ENCODE measurements at regions not wholly inside any gene's neighbourhood (a gene's known extent, or its start where the extent isn't known, plus 50 kb on each side); places are given as distances from the start of the nearest gene placed in this dataset.

DNA sequence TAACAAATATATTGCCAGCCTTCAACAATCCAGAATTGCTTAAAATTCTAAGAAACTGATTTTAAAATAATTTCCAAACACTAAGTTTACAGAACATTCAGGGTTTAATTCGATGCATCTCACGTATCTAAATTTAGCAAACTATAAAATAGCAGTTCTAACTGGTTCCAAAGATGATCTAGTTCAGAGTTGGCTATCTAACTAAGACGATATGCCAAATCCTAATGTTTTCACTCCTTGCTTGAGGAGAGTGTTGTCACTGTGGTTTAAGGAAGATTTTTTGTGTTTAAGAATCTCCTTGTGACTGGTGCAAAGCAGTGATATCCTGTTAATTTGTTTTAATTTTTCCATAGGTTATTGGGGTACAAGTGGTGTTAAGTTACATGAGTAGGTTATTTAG, 311.5 kb upstream of the ID4 start:
- no TSS peak for BruUV-seq (replicated peaks)
- Histone ChIP-seq H3K27me3 (ENCODE audit: low read length) (no peaks in the 10 kb centered on the region), H3K4me3 (ENCODE audit: low read length) (no peak overlapping the region), H3K4me1 (ENCODE audit: insufficient read depth, low read length) (no peaks in the 10 kb centered on the region), H3K4me2 (ENCODE audit: low read length) (no peak overlapping the region), H3K9me3 (ENCODE audit: low read length) (no peaks in the 10 kb centered on the region), H3K9me2 (replicated peaks; ENCODE audit: low read length) (no peaks in the 10 kb centered on the region), H2AFZ (ENCODE audit: low read length) (no peak overlapping the region), H4K20me1 (ENCODE audit: low read length) (no peaks in the 10 kb centered on the region), H3K36me3 (ENCODE audit: low read depth, low read length) (no peaks in the 10 kb centered on the region), H3K9ac (ENCODE audit: low read length) (no peak overlapping the region), H3K27ac (ENCODE audit: low read length) (no peak overlapping the region), H3K79me2 (ENCODE audit: low read length) (no peaks in the 10 kb centered on the region), H3F3A (ENCODE audit: low read length, unreplicated experiment) (no peaks in the 10 kb centered on the region)
- TF ChIP-seq CTCF (conservative IDR thresholded peaks at IDR 0.05; ENCODE audit: low read depth, low read length) (no peak), EZH2phosphoT487 (IDR thresholded peaks at IDR 0.05; ENCODE audit: borderline replicate concordance, low read length) (no peak), EZH2 (IDR thresholded peaks at IDR 0.05; ENCODE audit: low read length, unreplicated experiment) (no peak)
- ATAC-seq (no peak), DNase-seq (no peak)
- CTCF ChIA-PET = no interaction called here
- POLR2A ChIA-PET (ENCODE audit: unreplicated experiment) = no interaction called here
- intact Hi-C loops (cut with micrococcal nuclease) = no loop called here

DNA sequence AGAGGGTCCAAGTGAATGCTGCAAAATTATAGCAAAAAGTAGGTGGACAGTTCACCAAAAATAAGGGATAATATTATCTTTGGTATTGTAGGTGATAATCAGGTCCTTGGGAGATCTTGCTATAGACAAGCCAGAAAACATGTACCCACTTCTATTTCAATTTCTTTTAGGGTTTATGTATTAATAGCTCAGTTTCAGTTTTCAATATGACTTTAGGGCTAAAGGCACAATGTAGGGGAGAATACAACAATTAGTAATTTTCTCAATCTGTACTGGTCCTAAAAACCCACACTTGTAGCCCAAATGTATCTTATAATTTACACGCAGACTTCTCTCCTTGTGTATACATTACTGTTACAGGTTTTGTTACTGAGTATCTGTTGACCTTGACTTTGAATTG, 307.0 kb upstream of the ID4 start:
- Histone ChIP-seq H3K27ac (ENCODE audit: low read length) (no peak overlapping the region), H4K20me1 (ENCODE audit: low read length) (no peaks in the 10 kb centered on the region), H3F3A (ENCODE audit: low read length, unreplicated experiment) (no peaks in the 10 kb centered on the region), H2AFZ (ENCODE audit: low read length) (no peak overlapping the region), H3K9me2 (replicated peaks; ENCODE audit: low read length) (no peaks in the 10 kb centered on the region), H3K36me3 (ENCODE audit: low read depth, low read length) (no peaks in the 10 kb centered on the region), H3K27me3 (ENCODE audit: low read length) (no peaks in the 10 kb centered on the region), H3K9ac (ENCODE audit: low read length) (no peak overlapping the region), H3K9me3 (ENCODE audit: low read length) (no peaks in the 10 kb centered on the region), H3K79me2 (ENCODE audit: low read length) (no peaks in the 10 kb centered on the region), H3K4me1 (ENCODE audit: insufficient read depth, low read length) (no peaks in the 10 kb centered on the region), H3K4me3 (ENCODE audit: low read length) (no peak overlapping the region), H3K4me2 (ENCODE audit: low read length) (no peak overlapping the region)
- intact Hi-C loops (cut with micrococcal nuclease) = no loop called here
- POLR2A ChIA-PET (ENCODE audit: unreplicated experiment) = no interaction called here
- ATAC-seq (no peak), DNase-seq (no peak)
- no TSS peak for BruUV-seq (replicated peaks)
- CTCF ChIA-PET = no interaction called here
- TF ChIP-seq EZH2 (IDR thresholded peaks at IDR 0.05; ENCODE audit: low read length, unreplicated experiment) = no peak

GRCh38 chr6:19535351-19535750, 301.8 kb upstream of the ID4 start:
- ATAC-seq = no peak

More at GRCh38 chr6:19535351-19535750, 301.8 kb upstream of the ID4 start:
- TF ChIP-seq EZH2phosphoT487 (IDR thresholded peaks at IDR 0.05; ENCODE audit: borderline replicate concordance, low read length) = no peak
- TF ChIP-seq EZH2 (IDR thresholded peaks at IDR 0.05; ENCODE audit: low read length, unreplicated experiment) = no peak
- no peak for TF ChIP-seq CTCF (conservative IDR thresholded peaks at IDR 0.05; ENCODE audit: low read depth, low read length)
- Histone ChIP-seq H3K9me2 (replicated peaks; ENCODE audit: low read length) (no peaks in the 10 kb centered on the region), H3K4me2 (ENCODE audit: low read length) (no peak overlapping the region), H3K27me3 (ENCODE audit: low read length) (no peaks in the 10 kb centered on the region), H3K27ac (ENCODE audit: low read length) (no peak overlapping the region), H3K4me3 (ENCODE audit: low read length) (no peak overlapping the region), H3K36me3 (ENCODE audit: low read depth, low read length) (no peaks in the 10 kb centered on the region), H3F3A (ENCODE audit: low read length, unreplicated experiment) (no peaks in the 10 kb centered on the region), H3K4me1 (ENCODE audit: insufficient read depth, low read length) (peaks cover 22% of the 10 kb centered on the region), H2AFZ (ENCODE audit: low read length) (no peak overlapping the region), H3K9ac (ENCODE audit: low read length) (no peak overlapping the region), H4K20me1 (ENCODE audit: low read length) (no peaks in the 10 kb centered on the region), H3K9me3 (ENCODE audit: low read length) (no peaks in the 10 kb centered on the region), H3K79me2 (ENCODE audit: low read length) (no peaks in the 10 kb centered on the region)
- no peak for DNase-seq
- CTCF ChIA-PET = no interaction called here
- no TSS peak for BruUV-seq (replicated peaks)
- POLR2A ChIA-PET (ENCODE audit: unreplicated experiment) = no interaction called here
- intact Hi-C loops (cut with micrococcal nuclease) = loop anchor here (5.0 kb wide), 1 partner anchor 63 kb away; no protein-coding TSS in a partner anchor

All from PC-3 (cell line).